A673 (cell line): ENCODE measurements at regions not wholly inside any gene's neighbourhood (a gene's known extent, or its start where the extent isn't known, plus 50 kb on each side); places are given as distances from the start of the nearest gene placed in this dataset.

Experiments
- BruUV-seq: library from RNA; stranded (reverse); fragments of 400-500 nt; replicated peaks from 2 replicates; lab custom pipeline; 2021; lab: Mats Ljungman, UMichigan
- CTCF ChIA-PET: fragments of 300-600 bp; sonication (Branson Sonifier 250); formaldehyde crosslinking; loops from one replicate; lab custom pipeline; 2022; ENCODE audit warnings: antibody characterized with exemption; lab: Charles Lee
- POLR2A ChIA-PET: fragments of 300-600 bp; sonication (Branson Sonifier 250); formaldehyde crosslinking; loops from one replicate; lab custom pipeline; 2022; ENCODE audit warnings: antibody characterized with exemption; ENCODE audit not compliant: low non-redundant PET; lab: Charles Lee
- DNase-seq: peaks from one replicate; pipeline ENCODE4 v3.0.0-alpha.2; 2015; ENCODE audit warnings: low spot score
- H3K27ac ChIP-seq: fragments of 200-600 bp; sonication (generic); 2 replicates; pipeline ENCODE4 v1.5.1; 2016; ENCODE audit warnings: mixed run types, low read depth, mild to moderate bottlenecking, mixed read lengths, antibody characterized with exemption, low read length; ENCODE audit not compliant: poor library complexity, severe bottlenecking
- H3K27me3 ChIP-seq: fragments of 200-600 bp; sonication (generic); replicated peaks from 2 replicates; pipeline ENCODE4 v1.6.1; 2017; ENCODE audit warnings: mixed run types, low read depth, mild to moderate bottlenecking, mixed read lengths, antibody characterized with exemption, low read length; ENCODE audit not compliant: insufficient read depth, poor library complexity
- H3K36me3 ChIP-seq: fragments of 200-600 bp; sonication (generic); 2 replicates; pipeline ENCODE4 v1.6.1; 2016; ENCODE audit warnings: mixed run types, mild to moderate bottlenecking, mixed read lengths, antibody characterized with exemption, low read length; ENCODE audit not compliant: insufficient read depth, poor library complexity, severe bottlenecking
- H3K4me1 ChIP-seq: fragments of 200-600 bp; sonication (generic); 2 replicates; pipeline ENCODE4 v1.6.1; 2017; ENCODE audit warnings: mixed run types, mild to moderate bottlenecking, mixed read lengths, antibody characterized with exemption, low read length; ENCODE audit not compliant: insufficient read depth, poor library complexity, severe bottlenecking
- H3K4me3 ChIP-seq: fragments of 200-600 bp; sonication (generic); 2 replicates; pipeline ENCODE4 v1.5.1; 2016; ENCODE audit warnings: low read depth, mixed run types, mild to moderate bottlenecking, mixed read lengths, low read length; ENCODE audit not compliant: poor library complexity, severe bottlenecking
- H3K9me3 ChIP-seq: fragments of 200-600 bp; sonication (generic); 2 replicates; pipeline ENCODE4 v1.6.1; 2016; ENCODE audit warnings: mixed run types, low read depth, mild to moderate bottlenecking, mixed read lengths, antibody characterized with exemption, low read length; ENCODE audit not compliant: poor library complexity, severe bottlenecking
- EZH2 ChIP-seq: fragments of 200-600 bp; sonication (generic); IDR thresholded peaks from 2 replicates; pipeline ENCODE4 v1.6.1; 2017; ENCODE audit warnings: borderline replicate concordance, low read depth, mild to moderate bottlenecking, mixed read lengths, antibody characterized with exemption, low read length; ENCODE audit not compliant: poor library complexity, severe bottlenecking
- intact Hi-C: fragments of 100-400 bp; cut with micrococcal nuclease; formaldehyde crosslinking; loops from one replicate; pipeline ENCODE4 v1.10.0; 2022; ENCODE audit not compliant: unreplicated experiment
- TF ChIP-seq, protein P1 (sequence below): fragments of 300-800, 200-600 bp; sonication (generic); conservative IDR thresholded peaks from 2 replicates; pipeline ENCODE4 v1.5.1; 2017; ENCODE audit warnings: low read depth, mild to moderate bottlenecking, antibody characterized with exemption, low read length, moderate library complexity, mixed read lengths

DNA sequence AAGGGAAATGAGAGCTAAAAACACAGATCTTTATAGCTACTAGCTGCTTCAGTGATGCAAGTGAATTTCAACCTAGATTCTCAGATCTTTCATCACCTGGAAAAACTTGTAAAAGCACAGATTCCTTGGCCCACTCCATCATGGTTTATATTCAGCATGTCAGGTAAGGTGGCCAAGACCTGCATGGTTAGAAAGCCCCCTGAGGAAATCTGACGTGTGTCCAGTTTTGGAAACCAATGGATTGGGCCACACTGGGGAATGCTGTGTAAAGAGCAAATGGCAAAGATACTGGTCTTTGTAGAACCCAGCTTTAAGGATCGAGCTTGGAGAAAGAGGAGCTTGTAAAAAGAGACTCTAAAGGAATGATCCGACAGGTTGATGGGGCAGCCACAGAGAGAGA lies 397.0 kb upstream of the ARRDC4 start:
- intact Hi-C loops: no loop called here
- no peak for DNase-seq
- ChIA-PET POLR2A (no interaction called here), CTCF (no interaction called here)
- Histone ChIP-seq H3K36me3 (no peaks in the 10 kb centered on the region), H3K4me1 (no peaks in the 10 kb centered on the region), H3K27ac (no peak overlapping the region), H3K9me3 (no peaks in the 10 kb centered on the region), H3K27me3 (no peaks in the 10 kb centered on the region), H3K4me3 (no peak overlapping the region)
- BruUV-seq: no TSS peak
- no peak for TF ChIP-seq EZH2
- TF ChIP-seq, protein P1, sequence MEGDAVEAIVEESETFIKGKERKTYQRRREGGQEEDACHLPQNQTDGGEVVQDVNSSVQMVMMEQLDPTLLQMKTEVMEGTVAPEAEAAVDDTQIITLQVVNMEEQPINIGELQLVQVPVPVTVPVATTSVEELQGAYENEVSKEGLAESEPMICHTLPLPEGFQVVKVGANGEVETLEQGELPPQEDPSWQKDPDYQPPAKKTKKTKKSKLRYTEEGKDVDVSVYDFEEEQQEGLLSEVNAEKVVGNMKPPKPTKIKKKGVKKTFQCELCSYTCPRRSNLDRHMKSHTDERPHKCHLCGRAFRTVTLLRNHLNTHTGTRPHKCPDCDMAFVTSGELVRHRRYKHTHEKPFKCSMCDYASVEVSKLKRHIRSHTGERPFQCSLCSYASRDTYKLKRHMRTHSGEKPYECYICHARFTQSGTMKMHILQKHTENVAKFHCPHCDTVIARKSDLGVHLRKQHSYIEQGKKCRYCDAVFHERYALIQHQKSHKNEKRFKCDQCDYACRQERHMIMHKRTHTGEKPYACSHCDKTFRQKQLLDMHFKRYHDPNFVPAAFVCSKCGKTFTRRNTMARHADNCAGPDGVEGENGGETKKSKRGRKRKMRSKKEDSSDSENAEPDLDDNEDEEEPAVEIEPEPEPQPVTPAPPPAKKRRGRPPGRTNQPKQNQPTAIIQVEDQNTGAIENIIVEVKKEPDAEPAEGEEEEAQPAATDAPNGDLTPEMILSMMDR: no peak

DNA sequence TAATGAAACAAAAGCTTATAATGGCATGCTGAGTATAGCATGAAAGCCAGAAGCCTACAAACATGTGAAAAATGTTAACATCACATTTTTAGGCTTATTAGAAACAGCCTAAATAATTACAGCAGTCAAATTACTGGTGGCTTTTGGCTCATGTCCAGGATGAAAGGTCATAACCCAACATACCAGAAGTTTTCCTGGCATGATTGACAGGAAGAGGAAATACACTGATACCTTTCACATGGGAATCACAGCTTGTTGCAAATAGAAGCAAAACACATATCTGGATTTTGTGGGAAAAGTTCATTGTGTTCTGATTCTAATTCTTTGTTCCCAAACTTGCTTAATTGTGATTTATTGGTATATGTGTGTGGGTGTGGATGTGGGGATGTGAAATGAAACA lies 393.5 kb upstream of the ARRDC4 start:
- TF ChIP-seq, protein P1: no peak
- TF ChIP-seq EZH2: no peak
- Histone ChIP-seq H3K4me1 (no peaks in the 10 kb centered on the region), H3K4me3 (no peak overlapping the region), H3K9me3 (no peaks in the 10 kb centered on the region), H3K27ac (no peak overlapping the region), H3K36me3 (no peaks in the 10 kb centered on the region), H3K27me3 (no peaks in the 10 kb centered on the region)
- intact Hi-C loops: no loop called here
- BruUV-seq: no TSS peak
- peak; percentile 33 for DNase-seq
- ChIA-PET POLR2A (no interaction called here), CTCF (no interaction called here)

DNA sequence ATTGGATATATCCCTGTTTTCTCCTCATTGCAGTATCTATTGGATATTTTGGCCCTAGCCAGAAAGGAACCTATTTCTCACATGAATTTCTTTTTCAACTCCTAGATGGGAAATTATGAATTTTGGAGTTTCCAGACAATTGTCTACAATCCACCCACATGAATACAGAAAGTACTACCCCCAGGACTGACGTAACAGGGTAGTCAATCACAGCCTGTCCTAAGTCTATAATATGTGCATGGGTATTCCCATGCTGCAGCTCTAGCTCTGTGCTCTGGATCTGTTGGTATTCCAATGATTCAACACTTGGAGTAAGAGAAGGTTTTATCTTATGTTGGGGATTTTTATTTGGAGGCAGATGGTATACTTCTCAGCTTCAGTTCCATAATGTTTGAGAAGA lies 393.1 kb upstream of the ARRDC4 start:
- H3K27ac ChIP-seq: no peak overlapping the region
- no peaks in the 10 kb centered on the region for H3K4me1 ChIP-seq
- no peaks in the 10 kb centered on the region for H3K27me3 ChIP-seq
- H3K36me3 ChIP-seq: no peaks in the 10 kb centered on the region
- intact Hi-C loops: no loop called here
- H3K9me3 ChIP-seq: no peaks in the 10 kb centered on the region
- no peak overlapping the region for H3K4me3 ChIP-seq
- DNase-seq: no peak
- ChIA-PET CTCF (no interaction called here), POLR2A (no interaction called here)
- BruUV-seq: no TSS peak
- TF ChIP-seq, protein P1: no peak
- no peak for TF ChIP-seq EZH2
